Heart left ventricle (tissue), 16 donors: ENCODE measurements at regions not wholly inside any gene's neighbourhood (a gene's known extent, or its start where the extent isn't known, plus 50 kb on each side); places are given as distances from the start of the nearest gene placed in this dataset.

Source experiments
- ATAC-seq, 4 donors: fragments of 200-7000 bp; cut with Tn5 transposase; one replicate each; pipeline ENCODE4 v1.9.1; 2020 to 2022; ENCODE audit warnings: moderate library complexity in 4 of 4, mild to moderate bottlenecking in 3 of 4, moderate number of reproducible peaks in 1 of 4
- DNase-seq, 5 donors: peaks; one replicate each; pipeline ENCODE4 v3.0.0-alpha.2; 2020
- H3K27ac ChIP-seq, 12 donors: fragments of 200-600 bp; sonication (generic) in 4 of 12; one replicate each; pipeline versions ENCODE4 v1.5.0 to v1.8.0; 2016 to 2022; ENCODE audit warnings: mild to moderate bottlenecking in 2 of 12
- H3K27me3 ChIP-seq, 9 donors: fragments of 200-600 bp; sonication (generic) in 2 of 9; one replicate each; pipeline versions ENCODE4 v1.5.1 to v1.8.0; 2016 to 2022; ENCODE audit warnings: mild to moderate bottlenecking in 3 of 9
- H3K36me3 ChIP-seq, 9 donors: fragments of 200-600 bp; sonication (generic) in 2 of 9; one replicate each; pipeline versions ENCODE4 v1.5.0 to v1.8.0; 2018 to 2022; ENCODE audit warnings: mild to moderate bottlenecking in 2 of 9
- H3K4me1 ChIP-seq, 12 donors: fragments of 200-600 bp; sonication (generic) in 4 of 12; one replicate each; pipeline versions ENCODE4 v1.5.0 to v1.8.0; 2016 to 2022; ENCODE audit warnings: mild to moderate bottlenecking in 3 of 12
- H3K4me3 ChIP-seq, 12 donors: fragments of 200-600 bp; sonication (generic) in 4 of 12; one replicate each; pipeline versions ENCODE4 v1.5.0 to v1.8.0; 2017 to 2022; ENCODE audit warnings: mild to moderate bottlenecking in 9 of 12, moderate library complexity in 4 of 12
- H3K9me3 ChIP-seq, 12 donors: fragments of 200-600 bp; sonication (generic) in 4 of 12; one replicate each; pipeline versions ENCODE4 v1.5.0 to v1.8.0; 2016 to 2022; ENCODE audit warnings: mild to moderate bottlenecking in 1 of 12
- POLR2A ChIP-seq, 2 donors: fragments of 450-650 bp; IDR thresholded peaks; one replicate each; pipeline ENCODE4 v1.6.1; 2017; ENCODE audit warnings: antibody characterized with exemption in 2 of 2, mild to moderate bottlenecking in 2 of 2, moderate library complexity in 2 of 2
- WGBS, 4 donors: extraction: QIAGEN DNeasy Blood & Tissue Kit in 2 of 4; methylation state at CpG; one replicate each; pipeline versions ENCODE4 v1.1.5 to v1.1.7; 2013 to 2018; 5-methylcytosine and 5-hydroxymethylcytosine counted together
- intact Hi-C, 10 donors: fragments of 100-400 bp; cut with DNase I; formaldehyde crosslinking; loops; one replicate each; pipeline versions ENCODE4 v1.11.1 to v1.14.2; 2022
- TF ChIP-seq, protein P1 (sequence below), 12 donors: fragments of 200-600 bp; sonication (generic) in 4 of 12; IDR thresholded peaks; one replicate each; pipeline versions ENCODE4 v1.5.0 to v1.8.0; 2018 to 2022; ENCODE audit warnings: antibody characterized with exemption in 12 of 12, mild to moderate bottlenecking in 5 of 12
- donor health status: ischemic (EF 13 %, LVEDD 7.1; RV severe dilation, severe dysfunction).
- donor health status: healthy with polysubstance abuse.
- donor health status: DM: no; HTN: yes; CAD: no.
- donor health status: DM: no; HTN: no; CAD: no.
- donor health status: ischemic (EF 25% LVEDD 6.9; RV normal size, moderate dysfunction).
- donor health status: ischemic (EF 25% LVEDD 5.7; RV mildly dilated, moderate dysfunction).
- donor health status: healthy.
- donor health status: DM: yes; HTN: yes; CAD: no.
- donor health status: ischemic (EF 35%, LVEDD 5.7; RV mildly dilated, moderate dysfunction).
- donor health status: nonischemic (EF 11% LVEDD 7.7; RV severe dilation, severe dysfunction).
- donor health status: DM: yes; HTN: yes; CAD: no.
- donor health status: PGD.
- donor health status: ischemic (EF 29% LVEDD 5.4; RV normal size, mild dysfunction).
- donor health status: nonischemic (EF 23%, LVEDD 6.1; RV moderate dilation, normal function).

DNA sequence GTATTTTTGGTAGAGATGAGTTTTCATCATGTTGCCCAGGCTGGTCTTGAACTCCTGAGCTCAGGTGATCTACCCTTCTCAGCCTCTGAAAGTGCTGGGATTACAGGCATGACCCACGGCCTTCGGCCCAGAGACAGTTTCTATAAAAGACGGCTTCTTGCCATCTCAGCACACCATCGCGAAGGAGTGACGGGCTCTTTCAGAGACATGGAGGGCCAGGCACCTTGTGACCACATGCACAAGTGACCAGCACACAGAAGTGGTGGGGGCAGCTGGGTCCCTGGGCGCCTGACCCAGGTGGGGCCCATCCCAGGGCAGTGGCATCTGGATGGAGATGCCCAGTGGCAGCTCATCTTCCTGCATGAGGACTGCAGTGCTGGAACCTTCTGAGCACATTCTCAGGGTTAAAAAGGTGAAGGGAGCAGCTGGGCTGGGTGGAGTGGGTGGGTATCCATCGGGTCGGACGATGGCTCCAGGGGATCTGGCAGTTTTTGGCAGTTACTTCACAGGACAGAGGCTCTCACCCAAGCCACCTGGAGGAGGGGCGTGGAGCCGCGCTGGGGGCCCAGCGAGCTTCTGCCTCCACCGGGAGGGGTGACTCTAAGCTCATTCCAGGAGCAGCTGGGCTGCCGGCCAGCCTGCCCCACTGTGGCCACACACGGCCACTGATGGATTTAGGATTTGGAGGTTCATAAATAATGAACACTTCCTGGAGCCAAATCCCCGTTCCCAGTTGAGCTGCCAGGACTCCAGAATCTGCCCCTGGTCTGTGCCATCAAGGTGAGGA, 373.0 kb downstream of the CTTN start:
- no peaks in the 10 kb centered on the region for H3K4me1 ChIP-seq
- ATAC-seq: no peak
- no peaks in the 10 kb centered on the region for H3K36me3 ChIP-seq
- intact Hi-C loops: no loop called here
- no peak overlapping the region for H3K27ac ChIP-seq
- peaks cover 0 to 10% (median 0%) of the 10 kb centered on the region in 12 donors for H3K9me3 ChIP-seq
- TF ChIP-seq, protein P1, sequence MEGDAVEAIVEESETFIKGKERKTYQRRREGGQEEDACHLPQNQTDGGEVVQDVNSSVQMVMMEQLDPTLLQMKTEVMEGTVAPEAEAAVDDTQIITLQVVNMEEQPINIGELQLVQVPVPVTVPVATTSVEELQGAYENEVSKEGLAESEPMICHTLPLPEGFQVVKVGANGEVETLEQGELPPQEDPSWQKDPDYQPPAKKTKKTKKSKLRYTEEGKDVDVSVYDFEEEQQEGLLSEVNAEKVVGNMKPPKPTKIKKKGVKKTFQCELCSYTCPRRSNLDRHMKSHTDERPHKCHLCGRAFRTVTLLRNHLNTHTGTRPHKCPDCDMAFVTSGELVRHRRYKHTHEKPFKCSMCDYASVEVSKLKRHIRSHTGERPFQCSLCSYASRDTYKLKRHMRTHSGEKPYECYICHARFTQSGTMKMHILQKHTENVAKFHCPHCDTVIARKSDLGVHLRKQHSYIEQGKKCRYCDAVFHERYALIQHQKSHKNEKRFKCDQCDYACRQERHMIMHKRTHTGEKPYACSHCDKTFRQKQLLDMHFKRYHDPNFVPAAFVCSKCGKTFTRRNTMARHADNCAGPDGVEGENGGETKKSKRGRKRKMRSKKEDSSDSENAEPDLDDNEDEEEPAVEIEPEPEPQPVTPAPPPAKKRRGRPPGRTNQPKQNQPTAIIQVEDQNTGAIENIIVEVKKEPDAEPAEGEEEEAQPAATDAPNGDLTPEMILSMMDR (IDR thresholded peaks at IDR 0.05): no peak
- no peak for TF ChIP-seq POLR2A (IDR thresholded peaks at IDR 0.05)
- WGBS, 4 donors: 76 to 88% (median 79%) methylated on average over 10 to 18 of the region's 18 CpGs
- H3K27me3 ChIP-seq: peaks cover 0 to 3% (median 0%) of the 10 kb centered on the region in 9 donors
- no peak overlapping the region for H3K4me3 ChIP-seq
- DNase-seq: no peak

DNA sequence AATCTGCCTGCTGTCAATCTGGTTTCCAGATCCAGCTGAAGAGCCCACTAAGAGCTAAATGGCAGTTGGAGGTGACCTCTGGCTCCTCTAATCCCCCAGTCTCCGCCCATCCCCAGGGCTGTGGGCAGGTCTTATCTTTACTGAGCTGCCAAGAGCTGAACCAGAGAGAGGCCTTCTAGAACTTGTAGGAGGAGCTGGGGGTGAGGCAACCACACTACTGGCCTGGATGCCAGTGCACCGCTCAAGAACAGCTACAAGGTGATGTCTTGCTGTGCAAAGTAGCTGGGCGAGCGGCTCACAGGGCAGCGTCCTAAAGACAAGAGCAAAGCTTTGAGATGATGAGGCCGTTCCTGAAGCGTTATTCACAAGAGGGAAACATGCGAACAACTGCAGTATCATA, 374.6 kb downstream of the CTTN start:
- intact Hi-C loops: no loop called here
- H3K27ac ChIP-seq: no peak overlapping the region
- H3K27me3 ChIP-seq: no peaks in the 10 kb centered on the region
- no peak overlapping the region for H3K4me3 ChIP-seq
- no peak for DNase-seq
- TF ChIP-seq, protein P1 (IDR thresholded peaks at IDR 0.05): no peak
- no peak for TF ChIP-seq POLR2A (IDR thresholded peaks at IDR 0.05)
- WGBS, 4 donors: 69 to 74% (median 71%) methylated on average over 8 of the region's 8 CpGs
- no peak for ATAC-seq
- peaks cover 0 to 10% (median 0%) of the 10 kb centered on the region in 12 donors for H3K9me3 ChIP-seq
- no peaks in the 10 kb centered on the region for H3K4me1 ChIP-seq
- no peaks in the 10 kb centered on the region for H3K36me3 ChIP-seq

DNA sequence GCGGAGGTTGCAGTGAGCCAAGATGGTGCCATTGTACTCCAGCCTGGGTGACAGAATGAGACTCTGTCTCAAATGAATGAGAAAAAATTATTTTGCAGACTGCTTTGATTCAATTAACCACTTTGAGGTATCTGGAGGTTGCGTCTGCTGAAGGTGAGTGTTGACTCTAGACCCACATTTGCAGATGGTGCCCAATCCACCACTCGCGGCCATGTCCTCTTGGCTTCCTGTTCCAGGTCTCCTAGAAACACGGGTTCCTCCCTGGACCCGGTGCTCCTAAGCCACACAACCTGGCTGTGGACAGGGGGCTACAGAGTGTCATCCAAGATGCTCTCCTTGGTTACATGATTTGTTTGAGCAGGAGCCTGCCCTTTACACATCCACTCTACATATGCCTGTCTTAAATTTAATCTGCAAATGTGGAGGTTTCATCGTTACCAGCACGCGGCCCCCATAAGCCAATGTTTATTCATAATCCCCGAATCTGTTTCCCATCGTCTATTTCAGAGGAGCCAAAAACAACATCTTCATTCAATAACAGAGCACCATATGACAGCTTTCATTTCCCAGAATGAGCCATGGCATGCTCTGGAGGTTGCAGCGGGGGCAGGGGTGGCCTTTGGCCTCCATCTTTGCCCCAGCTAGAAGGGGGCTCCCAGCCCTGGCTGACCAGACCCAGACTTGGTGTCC, 377.2 kb downstream of the CTTN start:
- intact Hi-C loops: no loop called here
- 88 to 92% (median 90%) methylated on average over 12 of the region's 12 CpGs for WGBS, 4 donors

More for the DNA sequence above, 377.2 kb downstream of the CTTN start:
- Histone ChIP-seq H3K36me3 (no peaks in the 10 kb centered on the region), H3K27me3 (no peaks in the 10 kb centered on the region), H3K4me1 (no peaks in the 10 kb centered on the region), H3K4me3 (no peak overlapping the region), H3K9me3 (peaks cover 0 to 10% (median 0%) of the 10 kb centered on the region in 12 donors), H3K27ac (no peak overlapping the region)
- TF ChIP-seq POLR2A (IDR thresholded peaks at IDR 0.05): no peak
- TF ChIP-seq, protein P1 (IDR thresholded peaks at IDR 0.05): no peak
- no peak for ATAC-seq
- no peak for DNase-seq
